ENCODE measurements at regions not wholly inside any gene's neighbourhood (a gene's known extent, or its start where the extent isn't known, plus 50 kb on each side); places are given as distances from the start of the nearest gene placed in this dataset.

GRCh38 chr13:58048670-58049069 lies 417.1 kb downstream of the PCDH17 start:
- BruUV-seq (replicated peaks): no TSS peak
- ChIA-PET CTCF (no interaction called here), POLR2A (ENCODE audit: unreplicated experiment) (no interaction called here)

GRCh38 chr13:58051396-58051795 lies 419.9 kb downstream of the PCDH17 start:
- Histone ChIP-seq H3K4me1 (replicated peaks; ENCODE audit: insufficient read depth) (no peaks in the 10 kb centered on the region), H3K27ac (no peak overlapping the region), H3F3A (ENCODE audit: insufficient read depth, low read depth) (no peaks in the 10 kb centered on the region), H3K4me2 (no peak overlapping the region), H3K9me3 (ENCODE audit: insufficient read depth, low read depth) (no peaks in the 10 kb centered on the region), H4K20me1 (ENCODE audit: insufficient read depth) (no peaks in the 10 kb centered on the region), H3K4me3 (no peak overlapping the region), H3K27me3 (ENCODE audit: insufficient read depth, low read depth) (no peaks in the 10 kb centered on the region), H3K36me3 (ENCODE audit: low read depth) (no peaks in the 10 kb centered on the region), H3K79me2 (ENCODE audit: low read depth) (no peaks in the 10 kb centered on the region), H3K9me2 (ENCODE audit: insufficient read depth) (no peaks in the 10 kb centered on the region), H2AFZ (no peak overlapping the region)
- intact Hi-C loops (cut with micrococcal nuclease; ENCODE audit: unreplicated experiment): no loop called here
- POLR2A ChIA-PET (ENCODE audit: unreplicated experiment): no interaction called here
- DNase-seq: no peak
- TF ChIP-seq EZH2 (IDR thresholded peaks at IDR 0.05; ENCODE audit: low read depth) (no peak), CTCF (conservative IDR thresholded peaks at IDR 0.05) (no peak)
- BruUV-seq (replicated peaks): no TSS peak
- CTCF ChIA-PET: no interaction called here

More at GRCh38 chr13:58048670-58049069, 417.1 kb downstream of the PCDH17 start:
- no peaks in the 10 kb centered on the region for H3K27me3 ChIP-seq (ENCODE audit: insufficient read depth, low read depth)
- no peaks in the 10 kb centered on the region for H3K4me1 ChIP-seq (replicated peaks; ENCODE audit: insufficient read depth)
- intact Hi-C loops (cut with micrococcal nuclease; ENCODE audit: unreplicated experiment): no loop called here
- no peak overlapping the region for H3K4me3 ChIP-seq
- no peaks in the 10 kb centered on the region for H3K36me3 ChIP-seq (ENCODE audit: low read depth)
- TF ChIP-seq CTCF (conservative IDR thresholded peaks at IDR 0.05) (no peak), EZH2 (IDR thresholded peaks at IDR 0.05; ENCODE audit: low read depth) (no peak)
- H4K20me1 ChIP-seq (ENCODE audit: insufficient read depth): no peaks in the 10 kb centered on the region
- no peak overlapping the region for H3K27ac ChIP-seq
- H3K9me3 ChIP-seq (ENCODE audit: insufficient read depth, low read depth): no peaks in the 10 kb centered on the region
- no peaks in the 10 kb centered on the region for H3K79me2 ChIP-seq (ENCODE audit: low read depth)
- DNase-seq: no peak
- H3F3A ChIP-seq (ENCODE audit: insufficient read depth, low read depth): no peaks in the 10 kb centered on the region
- no peak overlapping the region for H3K4me2 ChIP-seq
- H3K9me2 ChIP-seq (ENCODE audit: insufficient read depth): no peaks in the 10 kb centered on the region
- no peak overlapping the region for H2AFZ ChIP-seq

DNA sequence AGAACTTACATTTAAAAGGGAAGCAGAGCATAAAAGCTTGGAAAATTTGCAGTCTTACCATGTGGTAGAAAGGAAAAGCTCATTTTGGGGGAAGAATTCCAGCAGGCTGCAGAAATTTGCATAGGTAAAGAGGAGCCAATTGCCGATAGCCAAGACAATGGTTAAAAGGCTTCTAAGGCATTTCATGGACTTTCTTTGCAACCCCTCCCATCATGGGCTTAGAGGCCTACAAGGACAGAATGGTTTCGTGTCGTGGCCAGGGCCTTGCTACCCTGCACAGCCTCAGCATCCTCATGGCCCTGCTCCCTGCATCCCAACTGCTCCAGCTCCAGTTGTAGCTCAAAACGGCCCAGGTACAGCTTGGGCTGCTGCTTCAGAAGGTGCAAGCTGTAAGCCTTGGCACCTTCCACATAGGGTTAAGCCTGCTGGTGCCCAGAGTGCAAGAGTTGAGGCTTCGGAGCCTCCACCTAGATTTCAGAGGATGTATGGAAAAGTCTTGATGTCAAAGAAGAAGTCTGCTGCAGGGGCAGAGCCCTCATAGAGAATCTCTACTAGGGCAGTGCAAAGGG lies 420.3 kb downstream of the PCDH17 start:
- POLR2A ChIA-PET (ENCODE audit: unreplicated experiment): no interaction called here

More for the DNA sequence above, 420.3 kb downstream of the PCDH17 start:
- intact Hi-C loops (cut with micrococcal nuclease; ENCODE audit: unreplicated experiment): no loop called here
- no peak overlapping the region for H3K4me2 ChIP-seq
- no peaks in the 10 kb centered on the region for H4K20me1 ChIP-seq (ENCODE audit: insufficient read depth)
- no peaks in the 10 kb centered on the region for H3K9me3 ChIP-seq (ENCODE audit: insufficient read depth, low read depth)
- H3K27ac ChIP-seq: no peak overlapping the region
- H3K36me3 ChIP-seq (ENCODE audit: low read depth): no peaks in the 10 kb centered on the region
- H3K4me1 ChIP-seq (replicated peaks; ENCODE audit: insufficient read depth): no peaks in the 10 kb centered on the region
- no peak overlapping the region for H3K4me3 ChIP-seq
- BruUV-seq (replicated peaks): no TSS peak
- TF ChIP-seq CTCF (conservative IDR thresholded peaks at IDR 0.05): no peak
- no peak for TF ChIP-seq EZH2 (IDR thresholded peaks at IDR 0.05; ENCODE audit: low read depth)
- no peaks in the 10 kb centered on the region for H3F3A ChIP-seq (ENCODE audit: insufficient read depth, low read depth)
- no peaks in the 10 kb centered on the region for H3K79me2 ChIP-seq (ENCODE audit: low read depth)
- no peaks in the 10 kb centered on the region for H3K9me2 ChIP-seq (ENCODE audit: insufficient read depth)
- CTCF ChIA-PET: no interaction called here
- H3K27me3 ChIP-seq (ENCODE audit: insufficient read depth, low read depth): no peaks in the 10 kb centered on the region
- H2AFZ ChIP-seq: no peak overlapping the region
- no peak for DNase-seq
